NCI-H526 (cell line): ENCODE measurements at regions not wholly inside any gene's neighbourhood (a gene's known extent, or its start where the extent isn't known, plus 50 kb on each side); places are given as distances from the start of the nearest gene placed in this dataset.

Experiments used
- DNase-seq, 2 experiments: peaks; one replicate each; lab custom pipeline; 2025; lab: John Stamatoyannopoulos, UW

DNA sequence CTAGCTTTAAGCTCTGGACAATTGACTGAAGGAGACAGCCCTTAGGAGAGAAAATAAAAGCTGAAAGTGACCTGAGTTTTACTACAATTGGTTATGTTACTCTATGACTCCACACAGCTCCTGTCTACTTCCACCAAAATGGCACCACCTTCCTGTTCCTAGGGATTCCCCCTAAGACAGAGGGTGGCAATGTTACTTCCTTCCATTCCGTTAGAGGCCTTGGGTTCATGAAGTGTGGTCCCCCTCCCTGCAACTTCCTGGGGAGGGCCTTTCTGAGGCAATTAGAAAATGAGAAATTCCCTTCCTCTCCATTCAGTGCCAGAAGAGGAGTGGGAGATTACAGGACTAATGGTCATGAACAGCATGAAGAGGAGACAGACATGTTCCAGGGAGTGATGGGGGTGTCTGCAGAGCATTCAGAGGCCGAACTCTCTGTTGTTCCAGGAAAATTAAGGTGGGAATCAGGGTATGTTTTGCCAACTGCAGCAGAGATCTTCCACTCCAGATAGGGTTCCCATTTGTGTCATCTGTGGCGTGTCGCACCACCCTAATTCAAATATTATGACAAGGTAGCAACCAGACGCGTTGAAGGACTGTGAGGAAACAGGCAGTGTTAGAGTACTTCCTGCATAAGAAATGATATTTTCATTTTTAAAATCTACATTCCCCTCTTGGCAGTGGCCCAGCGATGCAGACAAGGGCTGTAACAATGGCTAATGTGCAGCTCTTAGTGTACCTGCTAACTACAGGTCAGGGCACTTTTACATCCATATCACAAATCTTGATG is 53.1 kb upstream of the TRIM67 start:
- no peak for DNase-seq

DNA sequence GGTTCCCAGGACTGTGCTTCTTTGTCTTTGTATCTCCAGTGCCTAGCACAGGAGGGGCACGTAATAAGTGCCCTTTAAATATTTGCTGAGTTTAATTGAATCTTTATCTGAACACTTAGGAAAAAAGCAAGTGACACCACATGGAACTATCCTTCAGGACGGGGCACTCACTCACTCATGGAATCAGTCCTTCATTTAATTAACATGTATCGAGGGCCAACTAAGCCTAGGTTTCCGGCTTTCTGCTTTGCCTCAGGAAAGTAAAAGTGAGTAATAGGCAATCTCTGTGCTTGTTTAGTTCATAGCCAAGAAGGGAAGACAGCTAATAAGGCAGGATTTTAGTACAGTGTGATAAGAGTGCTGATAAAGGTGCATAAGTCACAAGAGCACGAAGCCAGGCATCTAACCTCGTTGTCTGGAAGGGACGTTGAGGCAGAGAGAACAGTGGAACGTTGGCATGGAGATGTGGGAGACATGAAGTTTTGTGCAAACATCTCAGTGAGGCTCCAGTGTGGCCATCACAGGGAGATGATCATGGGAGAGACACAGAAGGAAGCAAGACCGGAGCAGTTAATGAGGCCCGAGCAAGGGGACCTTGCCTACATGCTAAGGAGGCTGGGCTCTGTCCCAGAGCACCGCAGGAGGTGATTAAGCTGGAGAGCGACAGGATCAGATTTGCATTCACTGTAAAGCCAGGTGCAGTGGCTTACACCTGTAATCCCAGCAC is 54.1 kb upstream of the TRIM67 start:
- DNase-seq: peak in 1 of 2 experiments; percentile 25

DNA sequence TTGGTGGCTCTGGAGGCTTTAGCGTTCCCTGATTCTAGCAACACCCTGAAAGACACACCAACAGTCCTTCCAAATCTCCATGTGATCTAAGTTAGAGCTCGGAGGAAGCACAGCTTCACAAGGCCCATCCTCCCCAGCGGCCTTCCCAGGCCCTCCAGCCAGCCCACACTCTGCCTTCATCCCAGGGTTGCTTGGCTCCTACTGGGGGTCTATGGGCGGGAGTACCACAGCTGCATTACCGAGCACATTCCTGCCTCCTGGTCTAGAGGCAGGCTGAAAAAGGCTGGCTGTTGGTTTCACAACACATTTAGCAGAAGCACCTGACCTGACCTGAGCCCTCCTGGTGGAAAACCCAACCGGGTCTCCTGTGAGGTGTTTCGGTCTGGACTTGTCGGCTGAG is 54.7 kb upstream of the TRIM67 start:
- DNase-seq: no peak

GRCh38 chr1:231106347-231106746 is 55.5 kb upstream of the TRIM67 start:
- no peak for DNase-seq

GRCh38 chr1:231104917-231105316 is 56.9 kb upstream of the TRIM67 start:
- no peak for DNase-seq

DNA sequence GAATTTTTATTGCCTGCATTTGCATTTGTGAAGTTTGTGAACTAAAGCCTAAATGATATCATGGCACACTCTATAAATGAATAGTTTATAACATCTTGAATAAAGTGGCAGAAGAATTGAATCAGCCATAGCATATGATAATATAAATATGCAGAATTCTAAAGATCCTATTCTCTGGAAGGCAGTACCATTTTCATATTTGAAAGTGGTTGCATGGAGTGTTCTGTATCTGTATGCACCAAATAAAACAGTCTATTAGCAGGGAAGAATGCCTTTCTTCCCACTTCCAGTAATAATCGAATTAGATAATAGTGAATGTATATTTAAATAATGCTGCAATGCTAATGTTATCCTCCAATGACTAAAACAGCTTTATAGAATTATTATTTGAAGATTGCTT is 57.9 kb upstream of the TRIM67 start:
- DNase-seq: no peak

DNA sequence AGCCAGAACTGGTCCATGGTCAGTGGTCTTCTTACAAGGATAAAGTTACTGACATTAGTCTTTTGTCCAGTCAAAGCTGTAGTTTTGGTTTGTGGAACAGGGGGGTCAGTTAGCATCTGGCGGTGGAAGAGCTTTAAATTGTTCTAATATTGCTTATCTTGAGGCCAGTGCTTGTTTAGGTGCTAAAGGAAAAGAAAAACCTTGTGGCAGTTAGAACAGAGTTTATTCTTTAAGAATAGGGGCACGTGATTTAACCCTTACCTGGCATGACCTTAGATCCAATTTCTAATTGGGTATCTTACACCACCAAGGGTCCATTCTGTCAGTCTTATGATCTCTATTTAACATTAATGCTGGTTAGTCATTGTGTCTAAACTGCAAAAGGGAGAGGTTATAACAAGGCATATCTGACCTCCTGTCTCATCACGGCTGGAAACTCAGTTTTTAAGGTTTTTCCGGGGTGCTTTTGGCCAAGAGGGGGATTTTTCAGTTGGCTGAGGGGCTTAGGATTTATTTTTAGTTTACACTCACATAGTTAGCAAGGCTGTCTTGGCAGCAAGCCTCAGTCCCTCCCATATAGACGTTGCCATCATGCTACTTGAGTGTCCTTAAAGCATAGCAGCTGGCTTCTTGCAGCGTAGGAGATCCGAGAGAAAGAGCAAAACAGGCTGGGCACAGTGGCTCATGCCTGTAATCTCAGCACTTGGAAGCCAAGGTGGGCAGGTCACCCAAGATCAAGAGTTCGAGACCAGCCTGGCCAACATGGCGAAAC is 60.1 kb upstream of the FAM89A start:
- DNase-seq: no peak

GRCh38 chr1:231099311-231099710 is 59.3 kb upstream of the FAM89A start:
- no peak for DNase-seq

DNA sequence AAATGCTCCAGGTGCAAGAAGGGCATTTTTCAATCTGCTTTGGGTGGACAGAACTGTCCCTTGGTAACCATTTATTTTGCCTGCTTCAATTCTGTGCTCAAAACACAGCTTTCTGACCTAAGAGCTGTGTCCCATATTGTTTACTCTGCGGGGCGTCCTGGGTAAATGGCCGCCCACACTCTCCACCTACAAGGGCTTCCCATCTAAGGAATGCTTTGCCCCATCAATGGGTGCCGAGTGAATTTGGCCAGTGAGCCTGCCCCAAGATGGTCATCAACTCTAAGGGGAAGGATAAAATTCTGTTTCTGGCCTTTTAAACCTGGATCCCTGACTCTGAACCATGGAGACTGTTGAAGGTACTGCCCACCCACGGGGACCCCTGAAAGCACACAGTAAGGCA is 55.5 kb upstream of the FAM89A start:
- no peak for DNase-seq

DNA sequence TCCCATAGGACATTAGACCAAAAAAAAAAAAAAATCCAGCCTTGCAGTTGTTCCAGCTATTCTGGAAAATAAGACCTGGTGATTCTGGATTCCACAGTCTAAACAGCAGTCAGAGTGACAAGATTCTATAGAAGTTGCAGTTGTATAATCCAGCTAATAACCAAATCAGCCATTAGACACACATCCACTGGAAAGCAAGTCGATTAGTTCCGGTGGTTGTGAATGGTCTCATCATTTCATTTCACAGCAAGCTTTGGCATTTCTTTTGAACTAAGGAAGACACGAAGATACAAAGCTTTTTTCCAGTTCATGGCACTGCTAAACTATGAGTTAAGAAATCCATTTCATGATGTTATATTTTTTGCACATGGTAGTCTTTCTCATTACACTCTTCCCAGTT is 54.4 kb upstream of the FAM89A start:
- DNase-seq: no peak

- no peak for DNase-seq
Observed at GRCh38 chr1:231093156-231093922, 53.3 kb upstream of the FAM89A start.

DNA sequence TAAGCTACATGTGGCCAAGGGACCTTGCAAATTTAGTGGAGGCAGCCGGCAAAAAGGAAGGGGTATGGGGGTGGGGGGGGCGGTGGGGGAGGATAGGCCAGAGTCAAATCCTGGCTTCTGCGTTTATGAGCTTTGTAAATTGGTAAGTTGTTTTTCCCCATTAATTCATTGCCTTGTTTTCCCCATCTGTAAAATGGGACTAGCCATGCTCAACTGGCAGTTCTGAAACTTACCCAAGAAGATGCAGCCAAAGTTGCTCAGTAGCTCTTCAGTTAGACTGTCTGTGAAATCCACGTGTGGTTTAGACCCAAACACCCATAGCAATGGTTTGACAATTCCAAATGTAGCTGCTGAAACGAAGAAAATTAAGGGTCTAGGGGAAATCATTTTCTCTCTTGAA is 52.3 kb upstream of the FAM89A start:
- no peak for DNase-seq

DNA sequence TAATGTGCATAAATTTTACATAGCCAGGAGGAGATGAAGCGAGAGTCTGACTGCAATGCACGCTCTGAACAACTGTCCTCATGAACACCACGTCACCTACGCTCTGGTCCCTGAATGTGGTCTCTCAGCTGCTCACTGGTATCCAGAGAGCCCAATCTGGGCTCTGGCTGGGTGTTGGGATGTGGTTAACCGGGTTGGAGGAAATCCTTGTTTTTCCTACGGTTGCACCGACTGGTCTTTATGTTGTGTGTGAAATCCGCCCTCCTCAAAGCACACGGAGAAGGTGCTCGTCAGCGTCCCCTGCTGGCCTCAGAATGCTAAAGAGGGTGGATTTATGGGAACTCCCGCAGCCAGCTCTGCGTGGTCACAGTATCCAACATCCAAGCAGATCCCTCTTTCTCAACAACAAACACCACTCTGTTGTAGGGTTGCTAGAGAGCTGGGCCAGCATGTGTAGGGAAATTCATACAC is 51.8 kb upstream of the FAM89A start:
- DNase-seq: peak in 1 of 2 experiments; percentile 44

DNA sequence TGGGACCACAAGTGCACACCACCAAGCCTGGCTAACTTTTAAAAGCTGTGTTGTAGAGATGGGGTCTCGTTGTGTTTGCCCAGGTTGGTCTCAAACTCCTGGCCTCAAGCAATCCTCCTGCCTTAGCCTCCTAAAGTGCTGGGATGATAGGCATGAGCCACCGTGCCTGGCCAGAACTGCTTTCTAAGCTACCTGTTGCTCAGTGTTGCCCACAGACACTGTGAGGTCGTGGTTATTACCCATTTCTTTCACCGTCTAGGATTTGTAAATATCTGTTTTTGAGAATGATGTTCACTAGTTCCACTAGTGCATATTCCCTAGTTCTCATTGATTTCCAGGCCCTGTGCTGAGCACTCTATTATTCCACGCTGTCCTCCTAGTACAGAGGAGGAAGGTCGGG is 51.4 kb upstream of the FAM89A start:
- no peak for DNase-seq
